Aorta (tissue), 5 donors: ENCODE measurements at regions not wholly inside any gene's neighbourhood (a gene's known extent, or its start where the extent isn't known, plus 50 kb on each side); places are given as distances from the start of the nearest gene placed in this dataset.
"Not testable (repeated sequence)": the region's sequence is repeated elsewhere in the genome, so short reads cannot be mapped to it uniquely, and the experiment has no call there.

Experiments used
- ATAC-seq: fragments of 200-7000 bp; cut with Tn5 transposase; one replicate; pipeline ENCODE4 v1.9.1; 2022; ENCODE audit warnings: moderate library complexity; ENCODE audit not compliant: low FRiP score
- DNase-seq, 2 donors: peaks; one replicate each; pipeline ENCODE4 v3.0.0-alpha.2; 2020
- H3K27ac ChIP-seq, 2 donors: one replicate each; pipeline ENCODE4 v1.5.1; 2013; ENCODE audit warnings: low read length in 2 of 2, mild to moderate bottlenecking in 2 of 2, moderate library complexity in 2 of 2, control low read depth in 1 of 2, inconsistent platforms in 1 of 2, low read depth in 1 of 2
- H3K27me3 ChIP-seq, 2 donors: one replicate each; pipeline ENCODE4 v1.6.1; 2013; ENCODE audit warnings: control low read depth in 1 of 2, low read length in 1 of 2, mild to moderate bottlenecking in 1 of 2, moderate library complexity in 1 of 2; ENCODE audit not compliant: insufficient read depth in 2 of 2, control insufficient read depth in 1 of 2
- H3K36me3 ChIP-seq, 2 donors: one replicate each; pipeline ENCODE4 v1.6.1; 2013; ENCODE audit warnings: control low read depth in 1 of 2, low read length in 1 of 2, mild to moderate bottlenecking in 1 of 2; ENCODE audit not compliant: insufficient read depth in 2 of 2, control insufficient read depth in 1 of 2
- H3K4me1 ChIP-seq, 2 donors: one replicate each; pipeline ENCODE4 v1.6.1; 2013; ENCODE audit warnings: low read length in 2 of 2, control low read depth in 1 of 2, mild to moderate bottlenecking in 1 of 2, moderate library complexity in 1 of 2; ENCODE audit not compliant: insufficient read depth in 2 of 2, control insufficient read depth in 1 of 2
- H3K4me3 ChIP-seq, 2 donors: one replicate each; pipeline ENCODE4 v1.5.1; 2013; ENCODE audit warnings: low read length in 2 of 2, control low read depth in 1 of 2, mild to moderate bottlenecking in 1 of 2
- H3K9me3 ChIP-seq: one replicate; pipeline ENCODE4 v1.6.1; 2013; ENCODE audit warnings: mild to moderate bottlenecking, low read length; ENCODE audit not compliant: control insufficient read depth
- WGBS, 2 donors: extraction: QIAGEN DNeasy Blood & Tissue Kit; methylation state at CpG; one replicate each; pipeline ENCODE4 v1.1.7; 2013; 5-methylcytosine and 5-hydroxymethylcytosine counted together
- intact Hi-C, 2 donors: fragments of 100-400 bp; cut with DNase I; formaldehyde crosslinking; loops; one replicate each; pipeline versions ENCODE4 v1.14.2 to v1.15.0; 2022
- donor health status: healthy with polysubstance abuse.
- donor health status: Bipolar disorder and iron deficiency.
- donor health status: DM: no; HTN: no; CAD: no.
- donor health status: DM: no; HTN: no; CAD: no.
- donor health status: DM: yes; HTN: yes; CAD: no.

GRCh38 chr16:85447693-85448313 is 165.3 kb upstream of the GSE1 start:
- no peaks in the 10 kb centered on the region for H3K36me3 ChIP-seq
- no peak overlapping the region for H3K27ac ChIP-seq
- no peaks in the 10 kb centered on the region for H3K27me3 ChIP-seq
- 89 to 90% methylated on average over 11 of the region's 11 CpGs for WGBS, 2 donors
- H3K9me3 ChIP-seq = no peaks in the 10 kb centered on the region
- H3K4me3 ChIP-seq = no peak overlapping the region
- ATAC-seq (no peak), DNase-seq (no peak)
- intact Hi-C loops = no loop called here
- no peaks in the 10 kb centered on the region for H3K4me1 ChIP-seq

- no peaks in the 10 kb centered on the region for H3K27me3 ChIP-seq
- H3K27ac ChIP-seq = no peak overlapping the region
- H3K4me3 ChIP-seq = no peak overlapping the region
- no peak for DNase-seq
- no peaks in the 10 kb centered on the region for H3K4me1 ChIP-seq
- ATAC-seq = peak; percentile 1
- WGBS, 2 donors = 57 to 74% methylated on average over 30 of the region's 30 CpGs
- H3K36me3 ChIP-seq = no peaks in the 10 kb centered on the region
- H3K9me3 ChIP-seq = no peaks in the 10 kb centered on the region
- intact Hi-C loops = no loop called here
Observed at GRCh38 chr16:85448557-85449190, 164.4 kb upstream of the GSE1 start.

GRCh38 chr16:85449191-85449884 is 163.8 kb upstream of the GSE1 start:
- Histone ChIP-seq H3K27me3 (no peaks in the 10 kb centered on the region), H3K36me3 (no peaks in the 10 kb centered on the region), H3K27ac (no peak overlapping the region), H3K9me3 (no peaks in the 10 kb centered on the region), H3K4me3 (no peak overlapping the region), H3K4me1 (no peaks in the 10 kb centered on the region)
- intact Hi-C loops = no loop called here
- ATAC-seq = no peak
- no peak for DNase-seq
- 56 to 66% methylated on average over 20 of the region's 20 CpGs for WGBS, 2 donors

- intact Hi-C loops = no loop called here
- Histone ChIP-seq H3K27me3 (no peaks in the 10 kb centered on the region), H3K27ac (no peak overlapping the region), H3K4me3 (no peak overlapping the region), H3K9me3 (no peaks in the 10 kb centered on the region), H3K36me3 (no peaks in the 10 kb centered on the region), H3K4me1 (no peaks in the 10 kb centered on the region)
- no peak for DNase-seq
- no peak for ATAC-seq
- WGBS, 2 donors = 72 to 82% methylated on average over 4 to 7 of the region's 7 CpGs
Observed at GRCh38 chr16:85449885-85450245, 163.3 kb upstream of the GSE1 start.

GRCh38 chr16:85451142-85451541 is 162.0 kb upstream of the GSE1 start:
- H3K36me3 ChIP-seq, H3K9me3 ChIP-seq, DNase-seq, H3K4me1 ChIP-seq, intact Hi-C loops, H3K27ac ChIP-seq, H3K4me3 ChIP-seq, ATAC-seq, H3K27me3 ChIP-seq: not testable (repeated sequence)
- 85 to 98% methylated on average over 8 to 9 of the region's 11 CpGs for WGBS, 2 donors

- Histone ChIP-seq H3K27me3 (no peaks in the 10 kb centered on the region), H3K4me3 (no peak overlapping the region), H3K4me1 (no peaks in the 10 kb centered on the region), H3K27ac (no peak overlapping the region), H3K36me3 (no peaks in the 10 kb centered on the region), H3K9me3 (no peaks in the 10 kb centered on the region)
- 89 to 92% methylated on average over 28 to 30 of the region's 32 CpGs for WGBS, 2 donors
- DNase-seq (no peak), ATAC-seq (no peak)
- intact Hi-C loops = no loop called here
Observed at GRCh38 chr16:85451641-85452363, 161.3 kb upstream of the GSE1 start.

- Histone ChIP-seq H3K4me1 (no peaks in the 10 kb centered on the region), H3K27me3 (no peaks in the 10 kb centered on the region), H3K36me3 (no peaks in the 10 kb centered on the region), H3K27ac (no peak overlapping the region), H3K4me3 (no peak overlapping the region), H3K9me3 (no peaks in the 10 kb centered on the region)
- ATAC-seq = no peak
- WGBS, 2 donors = 62 to 65% methylated on average over 20 of the region's 20 CpGs
- intact Hi-C loops = no loop called here
- no peak for DNase-seq
Observed at GRCh38 chr16:85452364-85453193, 160.5 kb upstream of the GSE1 start.

GRCh38 chr16:85453194-85453678 is 159.9 kb upstream of the GSE1 start:
- H3K27me3 ChIP-seq = no peaks in the 10 kb centered on the region
- H3K36me3 ChIP-seq = no peaks in the 10 kb centered on the region
- no peak overlapping the region for H3K4me3 ChIP-seq
- WGBS, 2 donors = 83 to 84% methylated on average over 14 of the region's 14 CpGs
- no peak overlapping the region for H3K27ac ChIP-seq
- DNase-seq (no peak), ATAC-seq (no peak)
- no peaks in the 10 kb centered on the region for H3K9me3 ChIP-seq
- H3K4me1 ChIP-seq = no peaks in the 10 kb centered on the region
- intact Hi-C loops = no loop called here
